PC-3 (cell line): ENCODE measurements at regions not wholly inside any gene's neighbourhood (a gene's known extent, or its start where the extent isn't known, plus 50 kb on each side); places are given as distances from the start of the nearest gene placed in this dataset.

Experiments
- EZH2 ChIP-seq: fragments of 300-600 bp; sonication (generic); IDR thresholded peaks from one replicate; pipeline ENCODE4 v1.6.1; 2017; ENCODE audit warnings: antibody characterized with exemption, mild to moderate bottlenecking, low read length; ENCODE audit not compliant: unreplicated experiment
- EZH2phosphoT487 ChIP-seq: fragments of 300-600 bp; sonication (generic); IDR thresholded peaks from 2 replicates; pipeline ENCODE4 v1.6.1; 2018; ENCODE audit warnings: mild to moderate bottlenecking, antibody characterized with exemption, low read length, borderline replicate concordance
- TF ChIP-seq, protein P1 (sequence below): fragments of 300-600 bp; sonication (generic); conservative IDR thresholded peaks from 2 replicates; pipeline ENCODE4 v1.5.1; 2017; ENCODE audit warnings: antibody characterized with exemption, low read depth, mild to moderate bottlenecking, low read length

DNA sequence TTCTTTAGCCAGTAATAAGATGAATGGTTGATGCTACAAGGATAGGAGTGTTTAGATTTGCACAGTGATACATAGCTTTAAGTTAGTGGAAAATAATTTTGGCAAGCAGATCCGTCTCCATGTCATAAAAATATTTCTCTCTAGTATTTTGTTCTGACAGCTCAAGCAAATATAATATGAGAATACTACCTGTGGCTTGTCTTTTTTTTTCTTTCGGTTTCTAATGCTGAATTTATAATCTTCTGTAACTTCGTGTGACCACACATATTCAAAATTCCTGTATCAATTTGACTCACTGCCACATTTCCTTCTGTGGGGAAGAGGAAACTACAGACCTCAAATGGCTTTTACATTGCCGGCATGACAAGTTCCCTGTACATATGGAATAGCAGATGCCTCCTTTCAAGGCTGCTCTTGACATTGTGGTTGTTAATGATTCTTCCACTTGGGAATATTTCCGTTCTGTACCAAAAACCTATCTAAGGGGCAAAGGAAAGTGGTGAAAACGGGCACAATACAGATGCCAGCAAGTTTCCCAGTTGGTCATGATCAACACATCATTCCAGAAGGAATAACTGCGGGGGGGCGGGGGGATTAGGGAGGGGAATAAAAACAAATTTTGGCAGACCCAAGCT is 103.6 kb upstream of the CCDC91 start:
- TF ChIP-seq, protein P1, sequence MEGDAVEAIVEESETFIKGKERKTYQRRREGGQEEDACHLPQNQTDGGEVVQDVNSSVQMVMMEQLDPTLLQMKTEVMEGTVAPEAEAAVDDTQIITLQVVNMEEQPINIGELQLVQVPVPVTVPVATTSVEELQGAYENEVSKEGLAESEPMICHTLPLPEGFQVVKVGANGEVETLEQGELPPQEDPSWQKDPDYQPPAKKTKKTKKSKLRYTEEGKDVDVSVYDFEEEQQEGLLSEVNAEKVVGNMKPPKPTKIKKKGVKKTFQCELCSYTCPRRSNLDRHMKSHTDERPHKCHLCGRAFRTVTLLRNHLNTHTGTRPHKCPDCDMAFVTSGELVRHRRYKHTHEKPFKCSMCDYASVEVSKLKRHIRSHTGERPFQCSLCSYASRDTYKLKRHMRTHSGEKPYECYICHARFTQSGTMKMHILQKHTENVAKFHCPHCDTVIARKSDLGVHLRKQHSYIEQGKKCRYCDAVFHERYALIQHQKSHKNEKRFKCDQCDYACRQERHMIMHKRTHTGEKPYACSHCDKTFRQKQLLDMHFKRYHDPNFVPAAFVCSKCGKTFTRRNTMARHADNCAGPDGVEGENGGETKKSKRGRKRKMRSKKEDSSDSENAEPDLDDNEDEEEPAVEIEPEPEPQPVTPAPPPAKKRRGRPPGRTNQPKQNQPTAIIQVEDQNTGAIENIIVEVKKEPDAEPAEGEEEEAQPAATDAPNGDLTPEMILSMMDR = no peak
- TF ChIP-seq EZH2 (no peak), EZH2phosphoT487 (no peak)
